GM19324 (cell line): ENCODE measurements at regions not wholly inside any gene's neighbourhood (a gene's known extent, or its start where the extent isn't known, plus 50 kb on each side); places are given as distances from the start of the nearest gene placed in this dataset.

Source experiments
- ATAC-seq: cut with Tn5 transposase; IDR thresholded peaks from one replicate; pipeline ENCODE4 v1.9.1; 2021; ENCODE audit warnings: mild to moderate bottlenecking, moderate library complexity; ENCODE audit not compliant: unreplicated experiment, low FRiP score

DNA sequence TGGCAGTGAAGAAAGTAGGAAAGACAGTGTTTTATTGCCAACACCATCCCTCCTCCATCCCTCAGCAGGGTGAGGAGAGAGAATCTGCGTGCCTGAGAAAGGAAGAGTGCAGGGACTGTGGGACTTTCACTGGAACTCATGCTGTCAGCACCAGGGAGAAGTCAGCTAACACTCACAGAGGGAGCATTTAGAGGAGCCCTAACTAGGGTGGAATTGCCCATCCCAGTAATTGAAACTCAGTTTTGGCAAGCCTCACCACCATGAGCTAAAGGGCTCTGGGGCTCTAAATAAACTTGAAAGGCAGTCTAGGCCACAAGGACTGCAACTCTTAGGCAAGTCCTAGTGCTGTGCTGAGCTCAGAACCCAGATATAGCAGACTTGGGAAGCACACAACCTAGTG, 622.3 kb downstream of the SEMA5A start:
- ATAC-seq = no peak

DNA sequence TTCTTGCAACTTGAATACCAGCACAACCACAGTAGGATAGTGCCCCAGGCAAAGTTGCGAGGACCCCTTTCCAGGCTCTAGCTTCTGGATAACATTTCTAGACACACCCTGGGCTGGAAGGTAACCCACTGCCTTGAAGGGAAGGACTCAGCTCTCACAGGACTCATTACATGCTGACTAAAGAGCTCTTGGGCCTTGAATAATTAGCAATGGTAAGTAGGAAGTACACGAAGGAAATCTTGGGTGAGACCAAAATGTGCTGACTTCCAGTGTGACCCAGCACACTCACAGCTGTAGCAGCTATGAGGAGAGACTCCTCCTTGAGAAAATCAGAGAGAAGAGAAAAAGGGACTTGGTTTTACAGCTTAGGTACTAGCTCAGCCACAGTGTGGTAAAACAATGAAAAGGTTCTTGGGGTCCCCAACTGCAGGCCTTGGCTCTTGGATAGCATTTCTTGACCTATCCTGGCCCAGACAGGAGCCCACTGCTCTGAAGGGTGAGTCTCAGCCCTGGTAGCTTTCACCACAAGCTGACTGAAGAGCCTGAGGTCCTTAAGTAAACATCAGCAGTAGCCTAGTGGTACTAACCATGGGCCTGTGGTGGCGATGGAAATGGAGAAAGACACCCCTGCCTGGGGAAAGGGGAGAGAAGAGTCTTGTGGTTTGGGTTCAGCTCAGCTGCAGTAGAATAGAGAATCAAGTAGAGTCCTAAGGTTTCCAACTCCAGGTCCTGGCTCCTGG, 621.7 kb downstream of the SEMA5A start:
- ATAC-seq = no peak

- ATAC-seq = no peak
Observed at GRCh38 chr5:8930021-8930420, 615.9 kb downstream of the SEMA5A start.

GRCh38 chr5:8934455-8934854, 611.4 kb downstream of the SEMA5A start:
- ATAC-seq = no peak

DNA sequence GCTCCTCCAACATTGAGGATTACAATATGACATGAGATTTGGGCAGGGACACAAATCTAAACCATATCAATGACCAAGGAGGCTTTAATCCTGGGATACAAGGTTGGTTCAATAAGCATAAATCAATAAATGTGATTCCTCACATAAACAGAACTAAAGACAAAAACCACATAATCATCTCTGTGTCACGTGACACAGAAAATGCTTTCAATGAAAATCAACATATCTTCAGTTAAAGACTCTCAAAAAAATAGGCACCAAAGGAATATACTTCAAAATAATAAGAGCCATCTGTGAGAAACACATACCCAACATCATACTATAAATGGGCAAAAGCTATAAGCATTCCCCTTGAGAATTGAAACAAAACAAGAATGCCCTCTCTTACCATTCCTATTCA, 604.9 kb downstream of the SEMA5A start:
- ATAC-seq = no peak

GRCh38 chr5:8943301-8943700, 602.6 kb downstream of the SEMA5A start:
- no peak for ATAC-seq

DNA sequence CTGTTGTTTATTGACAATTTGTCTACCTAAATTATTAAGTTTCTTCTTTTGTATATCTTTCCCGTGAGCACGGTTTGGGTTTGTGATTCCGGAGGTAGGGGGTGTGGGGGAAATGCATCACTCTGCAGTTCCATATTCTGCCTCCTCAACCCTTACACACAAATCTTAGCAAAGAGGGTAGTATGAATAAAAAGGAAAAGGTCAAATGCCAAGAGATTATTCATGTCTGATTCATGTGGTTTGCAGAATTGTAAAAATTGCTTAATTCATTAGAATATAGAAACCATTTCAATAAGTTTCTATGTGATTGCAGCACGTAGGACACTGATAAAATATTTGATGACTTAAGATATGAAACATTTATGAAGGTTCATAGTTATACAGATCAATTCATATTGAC, 601.9 kb downstream of the SEMA5A start:
- ATAC-seq = no peak

GRCh38 chr5:8945972-8946371, 599.9 kb downstream of the SEMA5A start:
- ATAC-seq = no peak

- peak; percentile 86 for ATAC-seq
Observed at GRCh38 chr5:8949908-8950307, 596.0 kb downstream of the SEMA5A start.

DNA sequence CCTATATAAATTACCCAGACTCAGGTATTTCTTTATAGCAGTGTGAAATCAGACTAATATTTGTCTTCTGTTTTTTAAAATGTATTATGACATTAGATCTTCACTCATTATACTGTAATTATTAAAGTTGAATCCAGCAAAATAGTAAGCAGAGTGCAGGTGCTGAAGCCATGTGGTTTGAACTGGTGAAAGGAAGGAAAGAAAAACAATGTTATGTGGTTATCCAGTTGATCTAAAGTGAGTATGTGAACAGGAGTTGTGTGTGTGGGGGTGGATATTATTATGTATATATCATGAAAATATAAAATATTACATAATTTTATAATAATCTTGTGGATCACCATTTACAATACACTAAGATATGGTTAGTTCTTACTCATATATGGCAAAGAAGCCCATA, 593.7 kb downstream of the SEMA5A start:
- ATAC-seq = no peak

GRCh38 chr5:8953016-8953415, 592.9 kb downstream of the SEMA5A start:
- peak; percentile 35 for ATAC-seq

DNA sequence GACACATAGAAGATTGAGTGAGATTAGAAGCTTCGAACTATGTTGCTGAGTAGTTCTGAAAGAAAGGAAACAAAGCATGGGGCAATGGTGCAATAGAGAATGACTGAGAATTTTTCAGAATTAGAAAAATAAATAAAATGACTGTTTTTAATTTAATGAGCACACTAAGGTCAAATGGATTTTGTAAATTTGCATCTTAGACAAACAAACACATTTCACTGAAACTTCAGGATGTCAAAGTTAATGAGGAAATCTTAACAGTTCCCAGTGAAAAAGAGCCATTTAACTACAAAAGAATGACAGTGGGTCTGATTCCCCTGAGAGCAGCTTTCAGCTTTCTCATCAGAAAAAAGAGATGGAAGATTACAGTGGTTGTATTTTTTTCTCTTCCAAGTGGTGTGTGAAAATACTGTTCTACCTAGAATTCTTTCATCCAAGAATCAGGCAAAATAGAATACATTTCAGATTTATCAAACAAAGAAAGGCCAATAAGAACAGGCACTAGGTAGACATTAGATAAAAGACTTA, 591.9 kb downstream of the SEMA5A start:
- no peak for ATAC-seq

DNA sequence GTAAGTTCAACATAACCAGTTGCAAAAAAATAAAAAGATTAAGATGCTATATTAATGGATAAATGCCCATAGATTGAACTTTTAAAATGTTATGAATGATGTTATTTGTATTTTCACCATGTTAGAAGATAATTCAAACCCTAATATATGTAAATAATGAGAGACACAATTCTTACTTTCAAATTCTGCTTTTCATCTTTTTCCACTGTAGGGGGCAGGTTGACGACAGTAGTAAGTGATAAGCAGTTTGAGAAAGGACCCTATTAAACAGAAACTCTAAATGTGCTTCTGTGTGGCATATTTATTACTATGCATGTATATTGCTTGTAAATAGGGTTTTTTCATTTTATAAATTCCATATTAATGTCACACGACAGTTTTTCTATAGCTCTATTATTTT, 591.1 kb downstream of the SEMA5A start:
- no peak for ATAC-seq

- ATAC-seq = no peak
Observed at GRCh38 chr5:8956659-8957058, 589.2 kb downstream of the SEMA5A start.

GRCh38 chr5:8958602-8959001, 587.3 kb downstream of the SEMA5A start:
- no peak for ATAC-seq

GRCh38 chr5:8961219-8961618, 584.7 kb downstream of the SEMA5A start:
- ATAC-seq = no peak

DNA sequence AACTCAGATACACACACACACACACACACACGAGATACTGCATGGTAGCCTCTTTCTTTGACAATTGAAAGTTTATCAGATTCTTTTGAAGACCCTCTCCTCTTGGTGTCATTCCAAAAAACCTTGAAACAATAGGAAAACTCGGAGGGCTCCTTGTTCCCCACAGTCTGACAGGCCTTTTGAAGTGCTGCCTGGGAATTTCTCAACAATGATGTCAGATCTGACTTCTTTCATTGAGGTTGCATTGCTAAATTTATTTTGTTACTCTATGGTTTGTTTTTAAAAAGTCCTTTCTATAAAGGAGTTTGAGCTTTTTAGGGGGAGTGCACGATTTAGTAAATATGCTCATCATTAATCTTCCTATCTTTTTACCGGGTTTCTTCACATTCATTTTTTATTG, 583.9 kb downstream of the SEMA5A start:
- ATAC-seq = no peak

DNA sequence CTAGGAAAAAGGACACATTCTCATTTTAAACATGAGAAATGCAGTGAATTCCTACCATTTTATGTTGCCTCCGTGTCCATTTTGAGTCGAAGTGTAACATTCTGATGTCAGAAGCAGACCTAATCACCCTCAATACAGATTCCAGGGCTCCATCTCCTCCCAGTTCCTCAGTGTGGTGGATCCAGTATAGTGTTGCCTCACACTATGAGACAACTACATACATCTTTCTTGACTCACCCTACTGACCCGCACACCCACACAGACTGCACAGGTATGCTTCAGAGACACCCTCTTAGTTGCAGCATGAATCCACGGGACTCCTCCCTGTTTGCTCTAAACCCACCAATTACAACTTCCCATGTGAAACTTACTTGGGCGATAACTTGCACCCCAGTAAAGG, 564.9 kb downstream of the SEMA5A start:
- ATAC-seq = no peak

DNA sequence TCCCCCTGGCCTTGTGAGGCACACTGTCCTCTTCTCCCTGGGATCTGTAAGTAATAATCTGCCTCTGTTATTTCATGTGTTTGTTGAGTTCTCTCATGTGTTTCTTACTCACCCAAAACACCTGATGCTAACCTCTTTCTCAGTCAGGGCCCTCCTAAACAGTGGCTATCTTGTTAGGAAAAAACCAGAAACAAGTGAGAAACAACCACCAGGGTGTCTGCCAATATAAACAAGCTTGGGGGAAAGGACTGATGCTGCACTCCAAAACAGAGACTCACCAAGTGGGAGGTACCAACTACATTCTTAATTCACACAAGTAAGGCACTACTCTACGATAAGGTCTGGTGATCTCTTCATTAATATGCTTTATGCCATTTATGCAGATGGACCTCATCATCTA, 564.4 kb downstream of the SEMA5A start:
- no peak for ATAC-seq

GRCh38 chr5:8984386-8984785, 561.5 kb downstream of the SEMA5A start:
- no peak for ATAC-seq
